Activated T-cell treated with anti-CD3 and anti-CD28 coated beads, Interleukin-2, amount 50 U/mL, for 24 hours (primary cell): ENCODE measurements at regions not wholly inside any gene's neighbourhood (a gene's known extent, or its start where the extent isn't known, plus 50 kb on each side); places are given as distances from the start of the nearest gene placed in this dataset.

ENCODE experiments used
- DNase-seq: peaks from one replicate; pipeline ENCODE4 v3.0.0-alpha.2; 2020
- H3K27ac Mint-ChIP-seq: 2 replicates; pipeline ENCODE4 v1.8.0; 2020; ENCODE audit warnings: mild to moderate bottlenecking, mixed read lengths
- H3K27me3 Mint-ChIP-seq: 2 replicates; pipeline ENCODE4 v1.8.0; 2020; ENCODE audit warnings: mixed read lengths
- H3K36me3 Mint-ChIP-seq: 2 replicates; pipeline ENCODE4 v1.8.0; 2020; ENCODE audit warnings: low read depth, mixed read lengths
- H3K4me1 Mint-ChIP-seq: 2 replicates; pipeline ENCODE4 v1.8.0; 2020; ENCODE audit warnings: low read depth, mixed read lengths
- H3K4me3 Mint-ChIP-seq: 2 replicates; pipeline ENCODE4 v1.8.0; 2020; ENCODE audit warnings: mild to moderate bottlenecking, moderate library complexity, mixed read lengths
- H3K9me3 Mint-ChIP-seq: 2 replicates; pipeline ENCODE4 v1.8.0; 2020; ENCODE audit warnings: mixed read lengths

GRCh38 chr4:148776941-148777340, 334.7 kb upstream of the NR3C2 start:
- H3K4me3 Mint-ChIP-seq, result no peak overlapping the region
- no peaks in the 10 kb centered on the region for H3K27me3 Mint-ChIP-seq

GRCh38 chr4:148774134-148774533, 331.9 kb upstream of the NR3C2 start:
- Mint-ChIP-seq H3K36me3 (no peaks in the 10 kb centered on the region), H3K27ac (no peak overlapping the region), H3K4me3 (no peak overlapping the region), H3K9me3 (no peaks in the 10 kb centered on the region), H3K4me1 (no peaks in the 10 kb centered on the region), H3K27me3 (no peaks in the 10 kb centered on the region)
- DNase-seq, result no peak

More at GRCh38 chr4:148776941-148777340, 334.7 kb upstream of the NR3C2 start:
- no peak for DNase-seq
- Mint-ChIP-seq H3K9me3 (no peaks in the 10 kb centered on the region), H3K27ac (no peak overlapping the region), H3K36me3 (no peaks in the 10 kb centered on the region), H3K4me1 (no peaks in the 10 kb centered on the region)

- Mint-ChIP-seq H3K27me3 (no peaks in the 10 kb centered on the region), H3K27ac (no peak overlapping the region), H3K36me3 (no peaks in the 10 kb centered on the region), H3K4me1 (no peaks in the 10 kb centered on the region), H3K9me3 (no peaks in the 10 kb centered on the region), H3K4me3 (no peak overlapping the region)
- no peak for DNase-seq
Measured at GRCh38 chr4:148773313-148773712, 331.1 kb upstream of the NR3C2 start.

DNA sequence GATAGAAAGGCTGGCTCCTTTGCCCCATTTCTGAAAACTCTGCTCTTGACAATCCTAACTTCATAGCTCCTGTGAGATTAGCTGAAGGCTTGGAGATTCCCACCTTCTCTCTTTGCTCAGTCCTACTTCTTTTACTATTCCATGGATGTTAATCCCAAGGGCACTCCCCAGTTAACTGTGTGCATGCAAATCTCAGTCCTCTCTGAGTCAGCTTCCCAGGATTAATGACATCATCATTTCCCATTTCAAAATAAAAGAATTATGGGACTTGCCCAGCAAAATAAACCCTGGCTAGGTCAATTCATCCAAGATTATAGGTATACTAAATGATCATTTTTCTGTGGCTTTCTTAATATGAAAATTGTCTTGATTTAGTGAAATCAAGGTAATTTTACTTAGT, 328.6 kb upstream of the NR3C2 start:
- Mint-ChIP-seq H3K9me3 (no peaks in the 10 kb centered on the region), H3K27ac (no peak overlapping the region), H3K27me3 (no peaks in the 10 kb centered on the region), H3K4me3 (no peak overlapping the region), H3K36me3 (no peaks in the 10 kb centered on the region), H3K4me1 (no peaks in the 10 kb centered on the region)
- no peak for DNase-seq

DNA sequence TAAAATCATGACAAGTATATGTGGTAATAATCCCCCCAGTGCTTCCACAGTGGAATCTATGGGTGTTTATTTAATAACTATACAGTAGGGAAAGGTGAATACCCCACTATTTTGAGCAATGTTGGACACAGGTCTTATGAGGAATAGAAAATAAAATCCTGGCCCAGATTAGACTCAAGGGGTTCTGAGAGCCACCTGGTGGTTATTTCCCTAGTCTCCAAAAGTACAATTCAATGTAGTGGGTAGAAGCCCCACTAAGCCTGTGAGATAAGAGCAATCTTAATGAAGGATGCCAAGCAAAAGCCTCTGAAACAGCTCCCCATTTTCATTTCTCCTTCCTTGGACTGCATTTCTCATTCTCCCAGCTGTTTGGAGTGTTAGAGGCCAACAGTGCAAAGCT, 328.2 kb upstream of the NR3C2 start:
- no peak overlapping the region for H3K4me3 Mint-ChIP-seq
- no peak for DNase-seq
- H3K4me1 Mint-ChIP-seq, result no peaks in the 10 kb centered on the region
- no peaks in the 10 kb centered on the region for H3K27me3 Mint-ChIP-seq
- H3K36me3 Mint-ChIP-seq, result no peaks in the 10 kb centered on the region
- H3K27ac Mint-ChIP-seq, result no peak overlapping the region
- H3K9me3 Mint-ChIP-seq, result no peaks in the 10 kb centered on the region

DNA sequence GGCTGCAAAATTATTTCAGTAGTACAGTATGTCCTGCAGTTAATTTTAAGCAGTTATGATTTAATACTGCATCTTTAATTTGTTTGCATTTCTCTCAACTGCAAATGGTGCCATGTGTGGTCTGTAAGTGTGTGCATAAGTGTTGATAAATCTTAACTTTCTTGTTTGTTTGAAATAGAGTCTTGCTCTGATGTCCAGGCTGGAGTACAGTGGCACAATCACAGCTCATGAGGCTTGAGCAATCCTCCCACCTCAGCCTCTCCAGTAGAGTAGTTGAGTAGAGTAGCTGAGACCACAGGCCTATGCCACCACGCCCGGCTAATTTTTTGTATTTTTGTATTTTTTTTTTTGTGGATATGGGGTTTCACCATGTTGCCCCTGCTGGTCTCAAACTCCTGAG, 322.5 kb upstream of the NR3C2 start:
- Mint-ChIP-seq H3K9me3 (peaks cover 11% of the 10 kb centered on the region), H3K36me3 (no peaks in the 10 kb centered on the region), H3K4me3 (no peak overlapping the region), H3K4me1 (no peaks in the 10 kb centered on the region), H3K27me3 (no peaks in the 10 kb centered on the region), H3K27ac (no peak overlapping the region)
- DNase-seq, result no peak

DNA sequence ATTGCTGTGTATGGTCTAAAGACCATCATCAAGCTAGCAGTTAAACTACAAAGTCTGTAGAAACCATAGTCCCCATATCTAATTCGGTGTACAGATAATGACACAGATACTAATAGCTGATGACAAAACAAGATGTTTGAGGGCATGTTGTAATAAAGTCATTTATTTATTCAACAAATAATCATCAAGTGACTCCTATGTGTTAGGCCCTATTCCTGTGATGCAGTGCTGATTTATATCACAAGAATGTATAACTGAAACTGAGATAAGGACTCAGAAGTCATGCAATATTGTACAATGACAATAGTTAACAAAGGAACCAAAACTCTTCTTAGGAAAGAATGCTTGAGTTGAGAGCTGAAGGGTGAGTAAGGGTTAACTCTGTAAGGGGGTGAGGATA, 315.0 kb upstream of the NR3C2 start:
- H3K36me3 Mint-ChIP-seq, result no peaks in the 10 kb centered on the region
- H3K9me3 Mint-ChIP-seq, result peaks cover 17% of the 10 kb centered on the region
- no peak overlapping the region for H3K27ac Mint-ChIP-seq
- no peaks in the 10 kb centered on the region for H3K27me3 Mint-ChIP-seq
- H3K4me3 Mint-ChIP-seq, result no peak overlapping the region
- no peaks in the 10 kb centered on the region for H3K4me1 Mint-ChIP-seq
- no peak for DNase-seq

GRCh38 chr4:148749403-148749802, 307.2 kb upstream of the NR3C2 start:
- Mint-ChIP-seq H3K27ac (no peak overlapping the region), H3K4me3 (no peak overlapping the region), H3K9me3 (no peaks in the 10 kb centered on the region), H3K36me3 (no peaks in the 10 kb centered on the region), H3K4me1 (peaks cover 4% of the 10 kb centered on the region), H3K27me3 (peaks cover 3% of the 10 kb centered on the region)
- no peak for DNase-seq

- Mint-ChIP-seq H3K36me3 (no peaks in the 10 kb centered on the region), H3K27ac (no peak overlapping the region), H3K4me1 (peaks cover 4% of the 10 kb centered on the region), H3K27me3 (peaks cover 3% of the 10 kb centered on the region), H3K9me3 (no peaks in the 10 kb centered on the region), H3K4me3 (no peak overlapping the region)
- no peak for DNase-seq
Measured at GRCh38 chr4:148747721-148748268, 305.6 kb upstream of the NR3C2 start.

DNA sequence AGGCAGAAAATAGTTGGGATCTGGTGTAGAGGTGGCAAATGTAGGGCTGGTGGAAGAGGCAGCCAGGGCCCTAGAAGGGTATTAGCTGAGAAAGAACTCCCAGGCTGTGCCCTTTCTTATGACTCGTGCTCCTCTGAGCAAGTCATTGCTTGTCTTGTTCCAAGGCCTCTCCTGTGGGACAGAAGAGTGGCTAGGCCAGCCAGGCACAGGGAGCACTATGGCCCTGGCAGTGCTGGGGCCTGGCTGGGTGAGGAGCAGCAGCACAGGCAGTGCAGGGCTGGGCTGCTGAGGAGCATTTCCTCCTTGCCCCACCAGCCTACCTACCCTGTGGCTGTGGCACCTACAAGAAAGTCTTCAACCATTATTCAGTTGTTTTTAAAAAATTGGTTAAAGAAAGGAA, 298.5 kb upstream of the NR3C2 start:
- Mint-ChIP-seq H3K4me1 (no peaks in the 10 kb centered on the region), H3K36me3 (no peaks in the 10 kb centered on the region), H3K9me3 (peaks cover 3% of the 10 kb centered on the region), H3K4me3 (no peak overlapping the region), H3K27ac (no peak overlapping the region), H3K27me3 (no peaks in the 10 kb centered on the region)
- DNase-seq, result no peak

- Mint-ChIP-seq H3K36me3 (no peaks in the 10 kb centered on the region), H3K4me3 (no peak overlapping the region), H3K4me1 (no peaks in the 10 kb centered on the region), H3K9me3 (peaks cover 3% of the 10 kb centered on the region), H3K27ac (no peak overlapping the region), H3K27me3 (no peaks in the 10 kb centered on the region)
- no peak for DNase-seq
Measured at GRCh38 chr4:148737061-148737770, 295.0 kb upstream of the NR3C2 start.

GRCh38 chr4:148735432-148736155, 293.4 kb upstream of the NR3C2 start:
- no peaks in the 10 kb centered on the region for H3K4me1 Mint-ChIP-seq
- DNase-seq, result no peak
- H3K27me3 Mint-ChIP-seq, result no peaks in the 10 kb centered on the region
- no peak overlapping the region for H3K4me3 Mint-ChIP-seq
- peaks cover 3% of the 10 kb centered on the region for H3K9me3 Mint-ChIP-seq
- no peaks in the 10 kb centered on the region for H3K36me3 Mint-ChIP-seq
- no peak overlapping the region for H3K27ac Mint-ChIP-seq

DNA sequence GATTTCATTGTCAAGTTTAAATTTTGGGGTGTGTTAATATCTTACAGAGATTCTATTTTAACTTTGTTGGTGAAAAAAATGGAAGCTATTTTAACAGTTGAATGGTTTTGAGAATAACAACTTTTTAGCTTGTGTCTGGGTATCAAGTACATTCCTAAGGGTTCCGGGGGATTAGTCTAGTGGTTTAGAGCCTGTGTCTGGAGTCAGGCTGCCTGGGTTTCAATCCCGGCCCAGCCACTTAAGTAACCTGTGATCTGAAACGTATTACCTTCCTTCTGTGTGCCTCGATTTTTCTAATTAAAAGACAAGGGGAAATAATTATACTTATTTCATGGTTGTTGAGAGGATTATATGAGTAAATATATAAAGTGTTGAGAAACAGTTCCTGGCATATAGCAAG, 288.6 kb upstream of the NR3C2 start:
- Mint-ChIP-seq H3K36me3 (no peaks in the 10 kb centered on the region), H3K9me3 (no peaks in the 10 kb centered on the region), H3K4me3 (no peak overlapping the region), H3K27me3 (peaks cover 12% of the 10 kb centered on the region), H3K4me1 (no peaks in the 10 kb centered on the region), H3K27ac (no peak overlapping the region)
- DNase-seq, result no peak

DNA sequence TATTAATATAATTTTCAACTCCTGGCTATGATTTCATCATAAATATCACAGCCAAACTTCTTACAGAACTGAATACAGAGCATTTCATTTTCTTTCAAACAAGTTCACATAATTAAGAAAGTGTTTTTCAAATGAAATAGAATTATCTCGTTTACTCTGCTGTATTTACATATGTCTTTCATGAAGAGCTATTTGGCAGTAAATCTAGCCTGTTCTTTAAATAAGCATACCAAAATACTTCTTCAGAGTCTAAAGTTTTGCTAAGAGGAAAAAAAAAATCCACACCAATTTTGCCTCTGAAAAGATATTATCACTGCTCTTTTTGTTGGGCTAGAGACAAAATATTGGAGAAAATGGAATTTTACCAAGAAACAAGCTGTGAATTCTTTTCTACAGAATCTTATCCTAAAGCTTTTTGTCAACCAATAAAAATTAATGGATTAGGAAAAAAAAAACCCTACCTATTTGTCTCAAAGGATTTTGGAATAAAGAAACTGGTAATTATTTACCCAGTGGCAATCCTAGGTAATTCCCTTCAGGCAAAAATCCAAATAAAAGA, 287.9 kb upstream of the NR3C2 start:
- H3K27ac Mint-ChIP-seq, result no peak overlapping the region
- H3K27me3 Mint-ChIP-seq, result peaks cover 12% of the 10 kb centered on the region
- H3K4me1 Mint-ChIP-seq, result no peaks in the 10 kb centered on the region
- no peak for DNase-seq
- H3K36me3 Mint-ChIP-seq, result no peaks in the 10 kb centered on the region
- no peaks in the 10 kb centered on the region for H3K9me3 Mint-ChIP-seq
- H3K4me3 Mint-ChIP-seq, result no peak overlapping the region

DNA sequence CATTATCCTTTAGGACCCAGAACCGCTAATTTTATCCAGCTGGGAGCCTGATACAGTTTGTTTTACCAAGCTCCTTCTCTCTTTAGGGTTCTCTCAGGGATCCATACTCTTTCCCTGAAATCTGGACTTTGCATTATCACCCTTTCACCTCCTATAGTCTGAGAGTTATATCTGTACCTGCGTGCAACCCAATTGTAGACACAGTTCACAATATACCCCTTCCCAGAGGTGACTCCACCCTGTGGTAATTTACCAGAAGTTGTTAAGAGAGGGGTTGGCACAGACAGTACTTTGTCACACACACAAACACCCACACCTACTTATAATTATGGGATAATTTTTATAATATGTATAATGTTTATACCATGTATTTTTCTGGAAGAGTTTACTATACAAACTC, 275.8 kb upstream of the NR3C2 start:
- Mint-ChIP-seq H3K4me1 (no peaks in the 10 kb centered on the region), H3K9me3 (peaks cover under 1% of the 10 kb centered on the region), H3K27me3 (no peaks in the 10 kb centered on the region), H3K27ac (no peak overlapping the region), H3K4me3 (no peak overlapping the region), H3K36me3 (no peaks in the 10 kb centered on the region)
- DNase-seq, result no peak
